NCI-H1436 (cell line): ENCODE measurements at regions not wholly inside any gene's neighbourhood (a gene's known extent, or its start where the extent isn't known, plus 50 kb on each side); places are given as distances from the start of the nearest gene placed in this dataset.

Experiments used
- DNase-seq: peaks from one replicate; lab custom pipeline; 2025; lab: John Stamatoyannopoulos, UW

DNA sequence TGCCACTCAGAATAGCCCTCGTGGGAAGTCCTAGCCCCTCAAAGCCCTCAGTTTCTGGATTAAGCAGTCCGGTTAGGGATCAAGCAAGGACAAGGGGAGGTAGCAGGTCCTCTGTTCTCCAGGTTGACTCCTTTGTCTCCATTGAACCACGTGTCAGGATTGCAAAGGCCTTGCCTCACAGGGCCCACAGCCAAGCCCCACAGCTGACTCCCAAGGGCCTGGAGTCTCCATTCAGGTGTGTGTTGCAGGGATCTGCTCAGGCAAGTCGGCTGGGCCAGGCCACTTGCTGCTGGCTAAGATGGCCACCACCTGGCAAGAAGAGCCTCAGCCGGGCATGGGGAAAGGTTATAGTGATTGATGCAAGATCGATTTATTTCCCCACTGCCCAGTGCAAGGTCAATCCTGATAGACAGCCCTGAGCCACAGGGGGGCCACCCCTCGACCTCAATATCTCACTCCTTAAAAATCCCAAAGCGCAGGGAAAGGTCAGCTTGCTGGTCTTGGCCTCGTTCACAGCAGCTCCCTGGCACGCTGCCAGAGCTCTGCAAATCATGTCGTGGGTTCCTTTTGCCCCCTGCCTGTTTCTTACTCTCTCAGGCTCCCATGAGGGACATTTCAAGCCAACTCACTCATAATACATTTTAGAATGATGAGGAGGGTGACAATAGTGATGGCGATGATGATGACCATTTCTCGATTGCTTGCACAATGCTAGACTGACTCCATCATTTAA is 75.9 kb downstream of the EDN3 start:
- no peak for DNase-seq

DNA sequence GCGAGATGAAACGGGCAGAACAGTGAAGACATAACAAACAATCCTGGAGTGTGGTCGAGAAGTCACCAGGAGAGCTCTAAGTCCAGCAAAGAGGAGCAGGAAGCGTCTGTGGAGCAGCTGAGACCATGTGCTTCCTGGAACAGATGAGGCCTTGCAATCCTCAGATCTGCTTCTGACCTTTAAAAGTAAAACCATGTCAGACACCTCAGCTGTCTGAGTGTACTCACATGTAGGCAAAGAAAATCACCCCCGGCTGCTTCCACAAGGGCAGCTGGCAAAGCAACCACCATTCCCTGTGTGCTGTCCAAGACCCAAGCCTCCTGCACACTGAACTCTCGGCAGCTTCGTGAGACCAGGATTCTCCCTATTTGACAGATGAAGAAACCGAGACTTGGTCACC is 76.6 kb downstream of the EDN3 start:
- DNase-seq = no peak

DNA sequence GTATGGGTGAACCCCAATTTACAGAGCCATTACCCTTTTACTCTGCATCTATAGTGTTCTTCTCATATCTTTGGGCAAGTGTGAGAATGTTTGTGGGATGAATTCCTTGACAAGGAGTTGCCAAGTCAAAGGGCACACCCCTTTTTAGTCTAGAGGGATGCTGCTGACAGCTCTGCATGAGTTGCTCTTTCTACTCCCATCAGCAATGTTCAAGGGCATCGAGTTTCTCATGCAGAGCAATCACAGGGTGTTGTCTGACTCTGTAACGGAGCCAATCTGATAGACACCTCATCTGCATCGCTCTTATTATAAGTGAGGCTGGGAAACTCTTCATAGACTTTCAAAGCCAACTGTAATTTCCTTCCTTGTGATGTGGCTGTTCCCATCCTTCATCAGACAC is 77.4 kb downstream of the EDN3 start:
- DNase-seq = no peak

DNA sequence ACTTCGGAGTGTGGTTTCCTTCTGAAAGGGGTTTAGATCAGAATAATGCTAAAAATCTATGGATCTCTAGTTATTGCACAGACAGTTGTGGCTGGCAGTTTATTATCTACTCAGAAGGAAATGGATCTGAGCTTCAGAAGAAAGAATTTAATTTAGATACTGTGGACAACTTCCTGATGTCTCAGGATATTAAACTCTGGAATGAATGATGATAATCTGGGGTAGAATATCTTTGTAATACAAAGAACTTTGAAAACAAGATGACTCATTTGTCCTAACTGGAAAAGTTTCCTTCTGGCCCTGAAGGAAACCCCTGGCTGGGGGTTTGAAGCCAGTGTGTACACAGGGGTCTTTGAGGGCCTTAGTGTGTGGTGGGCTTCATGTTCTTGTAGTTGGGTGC is 78.0 kb downstream of the EDN3 start:
- no peak for DNase-seq

DNA sequence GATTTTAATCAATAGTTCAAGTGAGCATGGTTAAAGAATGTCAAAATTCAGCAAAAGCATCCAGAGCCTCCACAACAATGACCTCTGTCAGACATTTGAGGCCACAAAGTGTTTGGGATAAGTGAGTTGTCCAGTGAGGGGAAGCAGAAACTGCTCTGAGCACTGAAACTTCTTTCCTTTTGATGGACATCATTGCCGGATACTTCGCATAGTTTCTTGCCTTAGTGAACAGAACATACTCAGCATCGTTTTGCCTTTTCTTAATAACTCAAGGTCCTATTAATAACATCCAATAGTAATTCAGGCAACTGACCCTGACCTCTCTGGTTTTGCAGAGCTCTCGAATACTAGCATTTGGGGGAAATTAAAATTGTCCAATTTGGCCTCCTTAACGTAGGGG is 78.6 kb downstream of the EDN3 start:
- no peak for DNase-seq

DNA sequence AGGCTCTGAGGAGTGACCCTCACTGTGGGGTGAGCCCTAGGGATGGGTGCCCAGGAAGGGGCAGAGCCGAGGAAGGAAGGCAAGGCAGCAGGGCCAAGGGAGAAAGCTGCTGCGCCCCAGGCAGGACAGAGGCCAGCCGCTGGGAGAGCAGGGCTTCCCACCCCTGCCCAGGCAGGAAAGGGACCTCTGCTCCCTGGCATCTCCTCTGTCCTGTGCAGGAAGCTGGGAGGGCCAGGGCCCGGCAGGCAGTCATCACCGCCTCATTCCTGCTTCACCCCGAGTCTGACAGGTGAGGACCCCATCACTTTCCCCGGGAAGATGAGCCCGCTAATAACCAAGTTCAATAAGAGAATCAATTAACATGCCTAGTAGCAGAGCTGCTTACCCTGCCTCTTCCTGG is 81.3 kb downstream of the EDN3 start:
- DNase-seq = no peak

DNA sequence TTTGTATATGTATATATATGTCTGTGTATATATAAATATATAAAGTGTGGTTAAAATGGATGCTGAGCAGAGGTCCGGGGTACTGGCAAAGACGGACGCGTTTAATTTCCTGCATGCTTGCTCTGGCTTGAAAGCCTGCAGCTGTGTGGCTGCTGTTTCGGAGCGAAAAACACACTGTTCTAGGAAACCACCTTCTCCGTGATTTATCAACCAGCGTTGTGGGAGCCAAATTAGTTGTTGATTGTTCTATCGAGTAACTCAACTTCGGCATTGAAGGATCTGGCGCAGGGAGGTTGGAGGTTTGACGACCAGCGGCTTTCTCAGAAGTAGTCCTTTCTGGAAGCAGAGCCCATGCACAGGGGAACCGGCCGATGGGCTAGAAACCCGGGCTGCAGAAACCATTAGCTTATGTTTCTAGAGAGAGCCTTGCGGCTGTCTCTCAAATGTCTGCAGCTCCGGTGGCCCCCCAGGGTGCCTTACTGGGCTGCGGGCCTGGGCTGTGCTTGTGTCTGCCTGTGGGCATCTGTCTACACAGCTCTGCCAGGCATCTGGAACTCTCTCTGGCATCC is 81.8 kb downstream of the EDN3 start:
- no peak for DNase-seq

DNA sequence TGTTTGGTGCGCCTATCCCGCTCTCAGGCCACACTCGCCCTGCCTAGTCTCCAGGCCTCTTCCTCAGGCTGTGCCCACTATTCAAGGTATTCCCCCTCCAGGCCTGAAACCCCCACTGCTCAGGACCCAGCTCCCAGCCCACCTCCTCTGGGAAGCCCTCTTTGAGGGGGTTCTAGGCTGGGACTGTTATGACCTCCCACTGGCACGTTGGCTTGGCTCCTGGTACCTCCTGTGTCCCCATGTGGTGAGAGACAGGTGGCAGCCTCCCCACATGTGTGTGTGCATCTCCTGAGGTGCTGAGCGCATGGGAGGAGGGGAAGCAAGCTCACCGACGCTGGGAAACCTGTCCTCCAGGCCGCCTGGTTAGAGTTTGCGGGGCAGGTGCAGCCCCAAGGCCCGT is 82.5 kb downstream of the EDN3 start:
- no peak for DNase-seq

DNA sequence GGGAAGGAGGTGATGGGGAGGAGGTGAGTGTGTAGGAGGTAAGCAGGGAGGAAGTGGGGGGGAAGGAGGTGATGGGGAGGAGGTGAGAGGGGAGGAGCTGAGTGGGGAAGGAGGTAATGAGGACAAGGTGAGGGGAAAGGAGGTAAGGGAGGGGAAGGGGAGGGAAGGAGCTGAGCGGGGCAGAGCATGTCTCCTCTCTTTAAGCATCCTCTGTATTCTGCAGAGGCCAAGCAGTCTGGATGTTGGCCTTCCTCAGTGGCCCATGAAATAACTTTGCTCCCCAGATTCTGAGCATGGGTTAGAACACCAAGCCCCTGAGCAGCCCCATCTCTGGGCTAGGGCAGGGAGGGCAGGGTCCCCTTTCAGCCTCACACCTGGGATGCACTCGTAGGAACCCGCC is 84.6 kb downstream of the EDN3 start:
- DNase-seq = no peak

DNA sequence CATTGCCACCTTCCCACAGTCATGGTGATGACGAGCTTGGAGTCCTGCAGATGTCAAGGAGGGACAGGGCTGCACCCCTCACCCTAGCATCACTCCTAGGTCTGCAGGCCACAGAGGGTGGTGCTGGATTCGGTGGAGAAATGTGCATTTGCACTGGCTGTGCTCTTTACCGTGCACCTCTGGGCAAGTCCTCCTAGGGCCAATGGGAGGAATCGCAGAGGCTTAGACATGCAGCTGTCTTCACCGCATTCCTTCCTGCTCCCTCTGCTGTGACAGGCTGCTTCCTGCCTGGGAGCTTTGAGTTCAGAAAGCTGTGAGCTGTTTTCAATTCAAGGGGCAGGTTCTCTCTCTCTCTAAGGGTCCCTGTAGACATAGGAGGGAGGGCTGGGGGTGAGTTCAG is 85.1 kb downstream of the EDN3 start:
- DNase-seq = no peak

DNA sequence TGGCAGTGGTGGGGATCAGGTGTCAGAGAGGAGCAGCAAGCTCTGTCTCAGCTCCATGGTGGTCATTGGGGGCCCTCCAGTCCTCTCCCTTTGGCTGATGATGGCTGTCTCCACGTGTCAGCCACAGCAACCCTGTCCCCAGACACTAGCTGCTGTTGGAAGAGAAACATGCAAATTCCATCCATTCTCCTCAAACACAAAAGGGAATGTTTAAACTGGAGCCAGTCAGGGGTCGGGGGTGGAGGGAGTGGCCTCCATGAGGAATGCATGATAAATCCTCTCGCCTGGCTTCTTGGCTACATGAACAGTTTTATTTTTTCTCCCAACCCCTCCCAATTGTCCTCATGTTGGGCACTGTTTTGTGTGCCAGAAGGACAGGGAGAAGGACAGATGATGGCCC is 86.4 kb downstream of the EDN3 start:
- no peak for DNase-seq

DNA sequence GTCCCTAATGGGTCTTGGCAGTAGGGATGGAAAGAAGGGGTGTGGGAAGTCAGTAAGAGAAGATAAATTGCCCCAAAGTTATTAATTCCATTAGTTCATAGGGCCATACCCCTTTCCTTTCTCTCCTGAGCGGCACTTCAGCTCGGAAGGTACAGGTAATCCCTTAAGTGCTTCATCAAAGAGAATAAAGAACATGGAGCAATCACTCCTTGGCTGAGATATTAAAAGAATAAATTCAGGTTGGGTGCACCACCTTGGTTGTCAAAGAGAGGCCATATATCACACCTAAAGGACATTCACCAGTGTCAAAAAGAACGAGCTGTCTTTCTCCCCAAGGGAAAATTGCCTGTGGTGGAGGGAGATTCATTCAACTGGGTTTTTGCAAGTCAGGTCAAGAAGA is 87.5 kb downstream of the EDN3 start:
- DNase-seq = no peak

DNA sequence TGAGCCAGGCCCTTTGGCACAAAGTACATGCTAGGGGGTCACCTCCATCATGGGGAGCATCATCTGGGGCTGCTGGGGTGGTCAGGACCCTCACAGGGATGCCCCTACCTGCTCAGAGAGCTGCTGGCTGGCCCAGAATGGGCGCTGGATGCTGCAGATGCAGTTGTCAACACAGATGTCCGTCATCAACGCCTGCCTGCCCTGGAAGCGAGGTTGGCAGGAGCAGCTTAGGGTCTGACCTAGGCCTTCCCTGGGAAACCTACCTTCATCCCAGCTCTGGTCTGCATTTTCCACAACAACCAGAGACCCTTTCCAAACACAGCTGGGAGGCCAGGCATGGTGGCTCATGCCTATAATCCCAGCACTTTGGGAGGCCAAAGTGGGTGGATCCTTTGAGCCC is 88.0 kb downstream of the EDN3 start:
- no peak for DNase-seq

DNA sequence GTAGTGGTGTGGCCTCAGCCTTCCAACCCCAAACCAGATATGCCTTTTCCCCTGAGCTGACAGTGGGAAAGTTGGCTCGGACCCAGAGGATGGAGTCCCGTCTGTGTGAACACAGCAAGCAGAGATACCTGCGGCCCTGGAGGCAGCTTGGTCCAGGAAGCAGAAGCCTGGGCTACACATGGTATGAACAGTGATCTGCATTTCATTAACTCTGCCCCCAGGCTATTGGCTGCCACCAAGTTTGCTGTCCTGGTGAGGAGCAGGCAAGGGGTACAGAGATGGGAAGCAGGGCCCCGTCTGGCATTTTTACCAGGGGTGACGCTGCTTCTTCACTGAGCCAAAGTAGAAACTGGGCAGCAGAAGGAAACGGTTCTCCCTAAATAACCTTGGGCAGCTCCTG is 90.0 kb downstream of the EDN3 start:
- DNase-seq = no peak

DNA sequence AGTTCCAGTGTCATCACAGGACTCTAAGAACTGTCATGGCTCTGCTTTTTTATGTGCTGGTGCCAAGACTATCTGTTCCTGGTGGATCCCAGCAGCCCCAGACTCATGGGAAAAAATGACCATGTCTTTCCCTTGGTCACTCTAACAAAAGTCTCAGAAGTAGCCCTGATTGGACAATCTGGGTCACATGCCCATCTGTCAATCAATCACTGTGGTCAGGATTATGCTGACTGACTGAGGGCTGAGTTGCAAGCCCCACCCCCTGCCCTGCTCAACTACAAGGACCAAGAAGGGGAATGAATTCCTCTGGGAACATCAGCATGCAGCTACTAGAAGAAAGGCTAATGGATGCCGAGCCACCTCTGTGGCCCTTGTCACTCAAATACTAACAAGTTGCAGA is 91.6 kb downstream of the EDN3 start:
- no peak for DNase-seq

DNA sequence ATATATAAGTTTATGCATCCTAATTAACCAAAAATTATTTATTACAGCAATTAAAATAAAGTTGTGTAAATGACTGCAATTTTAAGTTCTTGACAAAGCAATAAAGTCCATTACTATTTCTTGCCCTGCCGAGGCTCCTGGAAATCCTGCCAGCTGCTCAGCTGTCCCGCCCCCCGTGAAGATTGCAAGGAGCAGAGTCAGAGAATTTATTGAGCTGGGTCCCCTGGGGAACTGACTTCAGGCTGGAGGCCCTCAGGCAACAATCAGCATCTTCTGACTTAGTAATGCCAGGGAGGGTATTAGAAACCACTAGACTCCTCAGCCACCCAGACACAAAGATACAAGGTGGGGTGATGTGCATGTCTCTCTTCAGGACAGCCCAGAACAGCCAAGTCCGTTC is 92.3 kb downstream of the EDN3 start:
- DNase-seq = no peak

DNA sequence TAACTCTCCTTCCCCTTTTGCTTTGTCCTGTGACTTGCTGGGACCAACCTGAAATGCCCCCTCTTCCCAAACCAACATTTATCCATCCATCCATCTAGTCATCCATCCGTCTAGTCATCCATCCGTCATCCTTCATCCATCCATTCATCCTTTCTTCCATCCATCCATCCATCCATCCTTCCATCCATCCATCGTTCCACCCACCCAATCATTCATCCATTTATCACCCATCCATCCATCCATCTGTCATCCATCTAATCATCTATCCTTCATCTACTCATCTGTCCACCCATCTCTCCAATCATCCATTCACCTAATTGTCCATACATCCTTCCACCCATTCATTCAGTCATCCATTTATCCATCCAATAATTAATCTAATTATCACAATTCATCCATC is 92.7 kb downstream of the EDN3 start:
- DNase-seq = no peak

DNA sequence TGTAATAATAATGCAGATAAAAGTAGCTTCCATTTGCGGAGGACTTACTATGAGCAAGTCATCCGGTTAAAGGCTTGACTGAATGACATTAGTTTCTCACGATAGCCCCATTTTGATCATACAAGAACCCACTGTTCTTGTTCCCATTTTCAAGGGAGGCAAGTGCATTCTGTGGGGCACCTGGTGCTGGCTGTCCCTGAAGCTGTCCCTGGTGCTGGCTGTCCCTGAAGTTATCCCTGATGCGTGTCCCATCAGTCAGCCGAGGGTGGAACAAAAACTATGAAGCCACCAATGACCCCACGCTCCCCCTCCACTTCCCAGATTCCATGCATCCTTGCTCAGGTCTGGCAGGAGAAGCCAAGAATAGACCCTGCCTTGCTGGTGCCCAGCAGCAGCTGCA is 95.3 kb downstream of the EDN3 start:
- DNase-seq = no peak

DNA sequence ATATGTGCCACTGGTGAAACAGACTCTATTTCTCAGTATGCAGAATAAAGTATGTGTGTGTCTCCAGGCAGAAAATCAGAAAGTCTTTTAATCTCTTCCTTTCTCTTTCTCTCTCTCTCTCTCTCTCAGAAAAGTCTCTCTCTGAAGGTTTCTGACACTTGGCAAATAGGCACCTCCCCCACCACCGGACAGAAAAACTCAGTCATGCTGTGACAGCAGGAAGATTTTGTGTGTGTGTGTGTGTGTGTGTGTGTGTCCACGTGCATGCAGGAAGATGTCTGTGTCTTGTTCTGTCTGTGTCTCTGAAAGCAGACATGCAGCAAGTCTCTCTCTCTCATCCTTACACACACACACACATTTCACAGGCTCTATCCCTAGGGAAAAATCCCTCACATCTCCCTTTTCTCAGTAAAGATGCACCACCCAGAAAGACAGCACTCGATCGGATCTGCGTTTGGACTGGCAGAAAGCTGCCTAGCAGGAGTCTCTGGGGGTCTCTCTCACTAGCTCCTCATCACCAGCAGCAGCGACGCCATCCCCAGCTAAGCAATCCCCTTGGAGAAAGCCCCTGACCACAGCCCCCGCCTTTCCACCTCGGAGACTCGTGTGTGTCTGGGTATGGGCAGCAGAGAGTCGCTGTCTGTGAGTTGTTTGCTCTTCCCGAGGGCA is 98.3 kb downstream of the EDN3 start:
- DNase-seq = no peak

DNA sequence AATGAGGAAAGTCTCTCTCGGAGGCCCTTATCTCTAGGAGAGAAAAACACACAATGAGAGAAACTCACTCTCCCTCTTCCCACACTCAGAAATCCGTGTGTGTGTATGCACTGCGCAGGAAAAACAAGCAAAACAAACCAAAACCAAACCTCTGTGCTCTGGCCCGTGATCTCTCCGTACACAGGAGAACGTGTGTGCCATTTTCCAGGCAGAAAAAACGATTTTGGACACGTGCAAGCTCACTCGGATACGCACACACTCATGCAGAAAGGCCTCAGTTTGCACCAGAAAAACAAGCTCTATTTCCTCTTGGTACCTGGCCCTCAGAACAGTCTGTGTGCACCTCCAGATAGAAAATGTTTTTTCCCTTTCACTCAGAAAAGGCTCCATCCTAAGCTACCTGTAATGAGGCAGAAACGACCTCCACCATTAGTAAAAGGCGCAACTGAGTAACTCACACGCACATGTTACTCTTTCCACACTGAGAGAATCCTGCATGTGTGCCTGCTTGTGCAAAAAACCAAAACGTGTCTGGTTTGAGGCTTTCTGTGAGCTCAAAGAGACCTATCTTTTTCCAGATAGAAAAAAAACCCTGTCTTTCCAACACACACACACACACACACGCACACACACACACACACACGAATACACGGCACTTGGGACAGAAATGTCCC is 99.2 kb downstream of the EDN3 start:
- no peak for DNase-seq

DNA sequence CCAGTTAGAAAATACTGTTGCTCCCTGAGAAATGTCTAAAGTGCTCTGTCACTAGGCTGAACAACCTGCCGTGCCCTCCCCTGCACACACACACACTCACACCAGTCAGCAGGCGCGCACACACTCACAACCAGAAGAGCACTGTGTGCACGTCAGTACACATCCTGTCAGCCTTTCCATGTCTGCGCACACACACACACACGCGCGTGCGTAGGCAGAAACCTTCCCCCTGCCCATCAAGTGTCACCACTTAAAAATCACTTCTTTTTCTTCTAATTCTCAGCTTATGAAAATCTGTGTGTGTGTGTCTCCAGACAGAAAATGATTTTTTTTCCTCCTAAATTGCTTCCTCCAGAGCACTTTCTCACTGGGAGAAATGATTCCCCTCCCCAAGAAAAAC is 100.3 kb downstream of the EDN3 start:
- DNase-seq = no peak

DNA sequence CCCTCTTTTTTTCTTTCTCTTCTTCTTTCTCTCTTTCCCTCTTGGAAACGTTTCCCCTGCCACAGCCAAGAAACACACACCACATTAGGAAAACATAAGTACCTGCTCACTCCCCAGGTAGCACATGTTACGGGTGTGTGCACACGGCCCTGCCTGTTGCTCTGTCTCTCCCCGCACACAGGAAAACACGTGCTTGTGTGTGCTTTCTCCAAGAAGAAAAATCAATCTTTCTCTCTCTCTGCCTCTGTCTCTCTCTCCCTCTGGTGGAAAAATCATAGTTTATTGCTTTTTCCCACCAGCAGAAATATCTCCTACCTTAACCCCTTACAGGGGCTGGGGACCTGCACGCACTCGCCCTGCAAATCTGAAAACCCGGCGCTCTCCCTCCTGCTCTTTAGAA is 102.3 kb downstream of the EDN3 start:
- DNase-seq = no peak

DNA sequence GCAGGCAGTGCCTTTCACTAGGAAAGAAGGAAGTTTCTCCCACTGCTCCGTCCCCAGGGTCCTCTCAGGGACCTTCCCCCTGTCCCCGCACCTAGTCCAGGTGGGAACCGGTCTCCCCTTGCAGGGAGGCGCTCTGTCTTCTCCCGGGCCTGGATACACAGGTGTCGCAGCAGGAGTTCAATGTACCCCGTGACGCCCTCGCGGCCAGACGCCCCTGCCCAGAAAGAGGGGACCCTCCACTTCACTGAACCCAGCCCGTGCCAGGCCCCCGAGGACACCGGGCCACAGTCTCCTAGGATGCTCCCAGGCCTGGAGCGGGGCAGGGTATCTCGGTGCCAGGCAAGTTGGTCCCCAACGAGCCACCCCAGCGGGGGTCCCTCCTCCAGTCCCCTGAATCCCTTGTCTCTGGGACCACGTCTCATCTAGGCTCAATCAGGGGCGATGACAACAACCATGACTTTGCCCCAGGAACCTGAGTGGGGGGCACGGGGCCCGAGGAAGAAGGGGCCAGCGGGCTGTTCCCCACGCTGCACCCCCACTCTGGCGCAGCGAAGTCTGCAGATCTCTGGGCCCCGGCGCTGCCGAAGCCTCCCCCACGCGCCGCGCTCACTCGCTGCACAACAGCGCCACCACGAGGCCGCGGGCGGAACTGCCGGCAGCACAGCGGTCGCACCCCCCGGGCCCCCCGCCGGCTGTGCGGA is 103.0 kb downstream of the EDN3 start:
- DNase-seq = no peak
